H1 (cell line): ENCODE measurements at regions not wholly inside any gene's neighbourhood (a gene's known extent, or its start where the extent isn't known, plus 50 kb on each side); places are given as distances from the start of the nearest gene placed in this dataset.

Experiments
- BACH1 ChIP-seq: IDR thresholded peaks from 2 replicates; pipeline ENCODE4 v1.6.1; 2012; ENCODE audit warnings: low read length, improper control_type of control experiment
- CHD1 ChIP-seq: IDR thresholded peaks from 2 replicates; pipeline ENCODE4 v1.6.1; 2012; ENCODE audit warnings: low read depth, low read length, improper control_type of control experiment
- MAFK ChIP-seq: IDR thresholded peaks from 2 replicates; pipeline ENCODE4 v1.6.1; 2012; ENCODE audit warnings: low read depth, mild to moderate bottlenecking, improper control_type of control experiment, low read length
- NANOG ChIP-seq: IDR thresholded peaks from 2 replicates; pipeline ENCODE4 v1.6.1; 2011; ENCODE audit warnings: low read length, low read depth, mild to moderate bottlenecking, inconsistent platforms; ENCODE audit not compliant: insufficient read depth, poor library complexity, severe bottlenecking
- POLR2AphosphoS5 ChIP-seq: IDR thresholded peaks from 2 replicates; pipeline ENCODE4 v1.6.1; 2011; ENCODE audit warnings: low read depth, low read length
- SIRT6 ChIP-seq: IDR thresholded peaks from one replicate; pipeline ENCODE4 v1.7.1; 2012; ENCODE audit warnings: low read length, inconsistent platforms
- SP2 ChIP-seq: IDR thresholded peaks from 2 replicates; pipeline ENCODE4 v1.6.1; 2012; ENCODE audit warnings: mild to moderate bottlenecking, low read length, inconsistent platforms
- SRF ChIP-seq: IDR thresholded peaks from 2 replicates; pipeline ENCODE4 v1.6.1; 2011; ENCODE audit warnings: mild to moderate bottlenecking, low read depth, low read length, moderate library complexity

- TF ChIP-seq MAFK (no peak), SRF (no peak), POLR2AphosphoS5 (no peak), BACH1 (no peak), SP2 (no peak), NANOG (no peak), SIRT6 (no peak), CHD1 (no peak)
Observed at GRCh38 chr10:130994191-130994590, 317.3 kb downstream of the TCERG1L start (continued).
